Parathyroid adenoma (tissue), 2 donors: ENCODE measurements at regions not wholly inside any gene's neighbourhood (a gene's known extent, or its start where the extent isn't known, plus 50 kb on each side); places are given as distances from the start of the nearest gene placed in this dataset.

Experiments
- H2AFZ ChIP-seq: fragments of 300-600 bp; sonication (generic); one replicate; pipeline ENCODE4 v1.7.0; 2017; ENCODE audit warnings: antibody characterized with exemption, mild to moderate bottlenecking
- H3K27ac ChIP-seq: fragments of 300-600 bp; sonication (generic); one replicate; pipeline ENCODE4 v1.7.0; 2017
- H3K27me3 ChIP-seq: fragments of 300-600 bp; sonication (generic); one replicate; pipeline ENCODE4 v1.7.0; 2017; ENCODE audit warnings: low read length; ENCODE audit not compliant: control insufficient read depth, insufficient read depth
- H3K36me3 ChIP-seq: fragments of 300-600 bp; sonication (generic); one replicate; pipeline ENCODE4 v1.7.0; 2017; ENCODE audit warnings: low read length; ENCODE audit not compliant: control insufficient read depth, insufficient read depth
- H3K4me1 ChIP-seq: fragments of 300-600 bp; sonication (generic); one replicate; pipeline ENCODE4 v1.7.0; 2017; ENCODE audit warnings: control low read depth
- H3K4me2 ChIP-seq: fragments of 300-600 bp; sonication (generic); one replicate; pipeline ENCODE4 v1.7.0; 2017; ENCODE audit warnings: low read length
- H3K4me3 ChIP-seq: fragments of 300-600 bp; sonication (generic); one replicate; pipeline ENCODE4 v1.7.0; 2017; ENCODE audit warnings: low read depth, low read length
- H3K79me2 ChIP-seq: fragments of 300-600 bp; sonication (generic); one replicate; pipeline ENCODE4 v1.7.0; 2017; ENCODE audit warnings: control low read depth
- H3K9ac ChIP-seq: fragments of 300-600 bp; sonication (generic); one replicate; pipeline ENCODE4 v1.7.0; 2017; ENCODE audit warnings: mild to moderate bottlenecking
- H3K9me3 ChIP-seq: fragments of 300-600 bp; sonication (generic); one replicate; pipeline ENCODE4 v1.7.0; 2017; ENCODE audit warnings: low read length; ENCODE audit not compliant: control insufficient read depth
- CTCF ChIP-seq: fragments of 300-600 bp; sonication (generic); IDR thresholded peaks from one replicate; pipeline ENCODE4 v1.7.0; 2017; ENCODE audit warnings: antibody characterized with exemption, mild to moderate bottlenecking
- donor health status: primary hyperparathyroidism.

- Histone ChIP-seq H3K36me3 (no peaks in the 10 kb centered on the region), H3K4me2 (no peak overlapping the region), H2AFZ (no peak overlapping the region), H3K27me3 (no peaks in the 10 kb centered on the region), H3K9ac (no peak overlapping the region), H3K4me1 (no peaks in the 10 kb centered on the region), H3K4me3 (no peak overlapping the region), H3K79me2 (no peaks in the 10 kb centered on the region), H3K27ac (no peak overlapping the region), H3K9me3 (no peaks in the 10 kb centered on the region)
- TF ChIP-seq CTCF = no peak
These were observed 208.1 kb upstream of the CDYL start for GRCh38 chr6:4568138-4568537.

GRCh38 chr6:4567141-4567540 is 209.1 kb upstream of the CDYL start:
- Histone ChIP-seq H2AFZ (no peak overlapping the region), H3K4me2 (no peak overlapping the region), H3K4me1 (no peaks in the 10 kb centered on the region), H3K79me2 (no peaks in the 10 kb centered on the region), H3K36me3 (no peaks in the 10 kb centered on the region), H3K9me3 (no peaks in the 10 kb centered on the region), H3K9ac (no peak overlapping the region), H3K4me3 (no peak overlapping the region), H3K27me3 (no peaks in the 10 kb centered on the region), H3K27ac (no peak overlapping the region)
- no peak for TF ChIP-seq CTCF

- Histone ChIP-seq H3K27ac (no peak overlapping the region), H3K9ac (no peak overlapping the region), H3K36me3 (no peaks in the 10 kb centered on the region), H2AFZ (no peak overlapping the region), H3K4me3 (no peak overlapping the region), H3K4me1 (no peaks in the 10 kb centered on the region), H3K79me2 (no peaks in the 10 kb centered on the region), H3K4me2 (no peak overlapping the region), H3K27me3 (no peaks in the 10 kb centered on the region), H3K9me3 (no peaks in the 10 kb centered on the region)
- no peak for TF ChIP-seq CTCF
These were observed 210.6 kb upstream of the CDYL start for GRCh38 chr6:4565301-4566250.

- no peaks in the 10 kb centered on the region for H3K79me2 ChIP-seq
- H3K4me2 ChIP-seq = no peak overlapping the region
- no peak overlapping the region for H3K9ac ChIP-seq
- H3K36me3 ChIP-seq = no peaks in the 10 kb centered on the region
- no peaks in the 10 kb centered on the region for H3K4me1 ChIP-seq
- H3K27me3 ChIP-seq = no peaks in the 10 kb centered on the region
- no peaks in the 10 kb centered on the region for H3K9me3 ChIP-seq
- H3K4me3 ChIP-seq = no peak overlapping the region
- no peak for TF ChIP-seq CTCF
- no peak overlapping the region for H2AFZ ChIP-seq
- H3K27ac ChIP-seq = no peak overlapping the region
These were observed 211.4 kb upstream of the CDYL start for GRCh38 chr6:4564801-4565271.
